OCI-M1 (cell line): ENCODE measurements at regions not wholly inside any gene's neighbourhood (a gene's known extent, or its start where the extent isn't known, plus 50 kb on each side); places are given as distances from the start of the nearest gene placed in this dataset.

Source experiments
- DNase-seq: peaks from one replicate; lab custom pipeline; 2025; lab: John Stamatoyannopoulos, UW

- DNase-seq: peak; percentile 10
These were observed 169.9 kb downstream of the DIPK2A start for GRCh38 chr3:144141496-144141895.

- no peak for DNase-seq
These were observed 170.7 kb downstream of the DIPK2A start for GRCh38 chr3:144142151-144142840.

- DNase-seq: no peak
These were observed 176.7 kb downstream of the DIPK2A start for GRCh38 chr3:144148356-144148755.

- no peak for DNase-seq
These were observed 180.4 kb downstream of the DIPK2A start for GRCh38 chr3:144151983-144152382.

- no peak for DNase-seq
These were observed 189.0 kb downstream of the DIPK2A start for GRCh38 chr3:144160627-144161026.

GRCh38 chr3:144162042-144162441, 190.4 kb downstream of the DIPK2A start:
- DNase-seq: no peak

- DNase-seq: no peak
These were observed 192.7 kb downstream of the DIPK2A start for GRCh38 chr3:144164352-144164751.

GRCh38 chr3:144165482-144165881, 193.9 kb downstream of the DIPK2A start:
- DNase-seq: no peak

GRCh38 chr3:144167634-144168033, 196.0 kb downstream of the DIPK2A start:
- DNase-seq: no peak

GRCh38 chr3:144173491-144173890, 201.9 kb downstream of the DIPK2A start:
- DNase-seq: no peak

- DNase-seq: no peak
These were observed 204.2 kb downstream of the DIPK2A start for GRCh38 chr3:144175644-144176425.

GRCh38 chr3:144177649-144178048, 206.0 kb downstream of the DIPK2A start:
- DNase-seq: no peak

GRCh38 chr3:144178607-144179006, 207.0 kb downstream of the DIPK2A start:
- DNase-seq: no peak

- no peak for DNase-seq
These were observed 209.4 kb downstream of the DIPK2A start for GRCh38 chr3:144181062-144181461.

- DNase-seq: no peak
These were observed 210.9 kb downstream of the DIPK2A start for GRCh38 chr3:144182501-144182900.

GRCh38 chr3:144185276-144185675, 213.7 kb downstream of the DIPK2A start:
- peak; percentile 15 for DNase-seq

GRCh38 chr3:144187531-144188210, 216.0 kb downstream of the DIPK2A start:
- DNase-seq: peak; percentile 80

GRCh38 chr3:144189044-144189443, 217.4 kb downstream of the DIPK2A start:
- no peak for DNase-seq

- no peak for DNase-seq
These were observed 225.5 kb downstream of the DIPK2A start for GRCh38 chr3:144197116-144197515.

- DNase-seq: no peak
These were observed 226.0 kb downstream of the DIPK2A start for GRCh38 chr3:144197582-144197981.

- DNase-seq: peak; percentile 59
These were observed 228.4 kb downstream of the DIPK2A start for GRCh38 chr3:144200004-144200403.

GRCh38 chr3:144200466-144200865, 228.8 kb downstream of the DIPK2A start:
- no peak for DNase-seq

GRCh38 chr3:144221761-144222160, 250.1 kb downstream of the DIPK2A start:
- no peak for DNase-seq
